ENCODE measurements at regions not wholly inside any gene's neighbourhood (a gene's known extent, or its start where the extent isn't known, plus 50 kb on each side); places are given as distances from the start of the nearest gene placed in this dataset.

- DNase-seq (ENCODE audit: low spot score), result no peak
Measured at GRCh38 chr19:28294395-28294794, 918.6 kb downstream of the UQCRFS1 start.

- DNase-seq (ENCODE audit: low spot score), result no peak
Measured at GRCh38 chr19:28293685-28294084, 919.3 kb downstream of the UQCRFS1 start.

- no peak for DNase-seq (ENCODE audit: low spot score)
Measured at GRCh38 chr19:28292822-28293500, 920.0 kb downstream of the UQCRFS1 start.

- DNase-seq (ENCODE audit: low spot score), result no peak
Measured at GRCh38 chr19:28291874-28292273, 921.1 kb downstream of the UQCRFS1 start.

- DNase-seq (ENCODE audit: low spot score), result peak; percentile 46
Measured at GRCh38 chr19:28290963-28291657, 921.8 kb downstream of the UQCRFS1 start.

- DNase-seq (ENCODE audit: low spot score), result peak; percentile 55
Measured at GRCh38 chr19:28289295-28290063, 923.5 kb downstream of the UQCRFS1 start.

GRCh38 chr19:28288572-28289264, 924.2 kb downstream of the UQCRFS1 start:
- no peak for DNase-seq (ENCODE audit: low spot score)

GRCh38 chr19:28285917-28286316, 927.0 kb downstream of the UQCRFS1 start:
- no peak for DNase-seq (ENCODE audit: low spot score)

GRCh38 chr19:28285078-28285477, 927.9 kb downstream of the UQCRFS1 start:
- no peak for DNase-seq (ENCODE audit: low spot score)

GRCh38 chr19:28284389-28284788, 928.6 kb downstream of the UQCRFS1 start:
- DNase-seq (ENCODE audit: low spot score), result no peak

- no peak for DNase-seq (ENCODE audit: low spot score)
Measured at GRCh38 chr19:28283592-28283991, 929.4 kb downstream of the UQCRFS1 start.

- no peak for DNase-seq (ENCODE audit: low spot score)
Measured at GRCh38 chr19:28281676-28282075, 931.3 kb downstream of the UQCRFS1 start.

GRCh38 chr19:28264556-28264955, 948.4 kb downstream of the UQCRFS1 start:
- DNase-seq (ENCODE audit: low spot score), result no peak

- no peak for DNase-seq (ENCODE audit: low spot score)
Measured at GRCh38 chr19:28258829-28259228, 954.1 kb downstream of the UQCRFS1 start.

- DNase-seq (ENCODE audit: low spot score), result no peak
Measured at GRCh38 chr19:28257396-28257795, 955.6 kb downstream of the UQCRFS1 start.

- DNase-seq (ENCODE audit: low spot score), result no peak
Measured at GRCh38 chr19:28247243-28247642, 965.7 kb downstream of the UQCRFS1 start.

GRCh38 chr19:28245937-28246336, 967.0 kb downstream of the UQCRFS1 start:
- no peak for DNase-seq (ENCODE audit: low spot score)

GRCh38 chr19:28244966-28245365, 968.0 kb downstream of the UQCRFS1 start:
- no peak for DNase-seq (ENCODE audit: low spot score)

GRCh38 chr19:28242317-28242927, 970.5 kb downstream of the UQCRFS1 start:
- peak; percentile 78 for DNase-seq (ENCODE audit: low spot score)

GRCh38 chr19:28239270-28239669, 973.7 kb downstream of the UQCRFS1 start:
- peak; percentile 71 for DNase-seq (ENCODE audit: low spot score)

- no peak for DNase-seq (ENCODE audit: low spot score)
Measured at GRCh38 chr19:28238270-28238820, 974.6 kb downstream of the UQCRFS1 start.

All from iPS-NIHi11 (cell line).